T-helper 17 cell (primary cell): ENCODE measurements at regions not wholly inside any gene's neighbourhood (a gene's known extent, or its start where the extent isn't known, plus 50 kb on each side); places are given as distances from the start of the nearest gene placed in this dataset.
A peak's percentile ranks its signal among the peaks of the same experiment; 100 is the strongest.

ENCODE experiments used
- ATAC-seq: fragments of 150-1000 bp; cut with Tn5 transposase; 2 replicates; pipeline ENCODE4 v1.10.0; 2021; ENCODE audit warnings: mild to moderate bottlenecking, moderate library complexity
- DNase-seq, 3 donors: peaks; one replicate each; pipeline versions ENCODE4 v3.0.0 to v3.0.0-alpha.2; 2020 to 2021
- H3K9me3 ChIP-seq: one replicate; pipeline ENCODE4 v1.7.0; 2013; ENCODE audit warnings: low read length, mild to moderate bottlenecking; ENCODE audit not compliant: control insufficient read depth, poor library complexity, severe bottlenecking
- H3K27ac Mint-ChIP-seq: one replicate; pipeline ENCODE4 v1.8.0; 2022; ENCODE audit warnings: mild to moderate bottlenecking, moderate library complexity, mixed read lengths
- H3K27me3 Mint-ChIP-seq: one replicate; pipeline ENCODE4 v1.8.0; 2022; ENCODE audit warnings: mixed read lengths
- H3K36me3 Mint-ChIP-seq: one replicate; pipeline ENCODE4 v1.8.0; 2022; ENCODE audit warnings: low read depth, mixed read lengths
- H3K4me1 Mint-ChIP-seq: one replicate; pipeline ENCODE4 v1.8.0; 2022; ENCODE audit warnings: mild to moderate bottlenecking, mixed read lengths
- H3K4me3 Mint-ChIP-seq: one replicate; pipeline ENCODE4 v1.8.0; 2022; ENCODE audit warnings: mild to moderate bottlenecking, moderate library complexity, mixed read lengths

DNA sequence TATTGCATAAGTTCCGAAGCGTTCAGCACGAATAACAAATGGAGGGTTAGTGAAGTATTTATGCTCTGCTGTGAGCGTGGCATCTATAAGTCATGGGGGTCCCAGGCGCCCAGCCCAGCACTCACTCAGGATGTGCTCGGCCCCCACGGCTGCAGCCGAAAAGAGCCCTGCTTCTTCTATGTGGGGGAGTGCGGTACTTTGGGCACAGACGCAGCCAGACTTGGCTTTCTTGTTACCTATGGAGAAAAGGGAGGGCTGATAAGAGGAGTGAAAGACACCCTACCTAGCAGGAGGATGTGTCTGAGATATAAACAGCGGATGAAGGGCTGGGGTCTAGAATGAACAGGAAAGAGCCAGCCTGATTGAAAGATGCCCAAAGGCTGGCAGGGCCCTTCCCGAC, 51.4 kb downstream of the MRPL36 start:
- Mint-ChIP-seq H3K36me3 (no peaks in the 10 kb centered on the region), H3K27me3 (peaks cover 43% of the 10 kb centered on the region), H3K27ac (no peak overlapping the region), H3K4me3 (no peak overlapping the region), H3K4me1 (peaks cover 1% of the 10 kb centered on the region)
- no peak for ATAC-seq
- no peaks in the 10 kb centered on the region for H3K9me3 ChIP-seq
- DNase-seq: no peak

GRCh38 chr5:1747803-1748085, 51.9 kb downstream of the MRPL36 start:
- Mint-ChIP-seq H3K36me3 (no peaks in the 10 kb centered on the region), H3K4me1 (no peaks in the 10 kb centered on the region), H3K4me3 (no peak overlapping the region), H3K27ac (no peak overlapping the region), H3K27me3 (peaks cover 45% of the 10 kb centered on the region)
- ATAC-seq (no peak), DNase-seq (no peak)
- no peaks in the 10 kb centered on the region for H3K9me3 ChIP-seq

- no peak for ATAC-seq
- Mint-ChIP-seq H3K4me1 (no peaks in the 10 kb centered on the region), H3K36me3 (no peaks in the 10 kb centered on the region)
These were observed 52.4 kb downstream of the MRPL36 start for GRCh38 chr5:1747079-1747802.

GRCh38 chr5:1746371-1747078, 53.1 kb downstream of the MRPL36 start:
- DNase-seq: peak in 1 of 3 donors; percentile 5
- Mint-ChIP-seq H3K27me3 (peaks cover 38% of the 10 kb centered on the region), H3K36me3 (no peaks in the 10 kb centered on the region), H3K27ac (no peak overlapping the region), H3K4me3 (no peak overlapping the region), H3K4me1 (no peaks in the 10 kb centered on the region)
- H3K9me3 ChIP-seq: no peaks in the 10 kb centered on the region
- no peak for ATAC-seq

More at GRCh38 chr5:1747079-1747802, 52.4 kb downstream of the MRPL36 start:
- Mint-ChIP-seq H3K4me3 (no peak overlapping the region), H3K27ac (no peak overlapping the region), H3K27me3 (peaks cover 41% of the 10 kb centered on the region)
- peak in 1 of 3 donors; percentile 6 for DNase-seq
- no peaks in the 10 kb centered on the region for H3K9me3 ChIP-seq

DNA sequence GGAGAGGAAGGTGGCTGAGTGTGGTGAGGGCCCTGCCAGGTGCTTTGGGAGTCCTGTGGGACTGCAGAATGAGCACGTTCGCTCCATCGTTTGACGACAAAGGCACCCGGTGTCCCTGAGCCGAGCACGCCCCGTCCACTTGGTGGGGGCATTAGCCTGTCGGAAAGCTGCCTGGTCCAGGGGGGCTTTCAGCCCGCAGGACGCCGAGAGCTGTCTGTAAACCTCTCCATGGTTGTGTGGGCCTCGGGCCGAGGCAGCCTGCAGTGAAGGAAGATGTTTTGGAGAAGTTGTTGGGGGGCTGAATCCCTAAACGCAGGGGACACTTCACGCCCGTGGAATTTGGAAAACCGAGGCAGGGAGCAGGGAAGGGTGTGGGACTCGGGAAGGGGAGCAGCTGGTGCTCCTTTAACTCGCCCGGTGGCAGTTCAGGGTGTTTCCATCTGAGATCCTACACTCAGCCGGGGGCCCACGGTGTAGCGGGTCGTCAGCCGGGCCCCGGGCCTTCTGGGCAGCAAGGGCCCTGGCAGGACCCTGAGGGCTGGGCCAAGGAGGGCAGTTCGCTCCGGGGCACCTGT, 53.8 kb downstream of the MRPL36 start:
- H3K4me3 Mint-ChIP-seq: no peak overlapping the region
- peaks cover 36% of the 10 kb centered on the region for H3K27me3 Mint-ChIP-seq
- ATAC-seq (no peak), DNase-seq (no peak)
- no peaks in the 10 kb centered on the region for H3K9me3 ChIP-seq
- no peak overlapping the region for H3K27ac Mint-ChIP-seq
- no peaks in the 10 kb centered on the region for H3K4me1 Mint-ChIP-seq
- H3K36me3 Mint-ChIP-seq: no peaks in the 10 kb centered on the region

GRCh38 chr5:1745123-1745795, 54.4 kb downstream of the MRPL36 start:
- H3K27me3 Mint-ChIP-seq: peaks cover 32% of the 10 kb centered on the region
- no peak overlapping the region for H3K27ac Mint-ChIP-seq
- H3K4me3 Mint-ChIP-seq: no peak overlapping the region
- H3K36me3 Mint-ChIP-seq: no peaks in the 10 kb centered on the region
- no peaks in the 10 kb centered on the region for H3K4me1 Mint-ChIP-seq
- ATAC-seq: no peak
- no peaks in the 10 kb centered on the region for H3K9me3 ChIP-seq
- no peak for DNase-seq

GRCh38 chr5:1744393-1745122, 55.1 kb downstream of the MRPL36 start:
- Mint-ChIP-seq H3K4me3 (no peak overlapping the region), H3K4me1 (no peaks in the 10 kb centered on the region), H3K27me3 (peaks cover 29% of the 10 kb centered on the region), H3K27ac (no peak overlapping the region), H3K36me3 (no peaks in the 10 kb centered on the region)
- no peaks in the 10 kb centered on the region for H3K9me3 ChIP-seq
- ATAC-seq: no peak
- DNase-seq: no peak

DNA sequence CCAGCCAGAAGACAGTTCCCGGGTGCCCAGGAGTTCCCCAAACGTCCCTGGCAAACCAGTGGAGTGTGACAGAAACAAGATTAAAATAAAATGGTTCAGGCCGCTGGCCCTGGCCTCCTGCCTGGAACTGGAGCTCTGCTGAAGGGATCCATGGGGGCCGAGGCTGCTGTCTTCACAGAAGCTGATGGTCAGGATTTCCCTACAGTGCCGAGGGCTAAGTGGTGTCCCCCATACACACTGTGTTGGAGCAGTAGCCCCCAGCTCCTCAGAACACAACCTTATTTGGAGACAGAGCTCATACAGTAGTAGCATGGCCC, 55.9 kb downstream of the MRPL36 start:
- DNase-seq: no peak
- Mint-ChIP-seq H3K4me1 (no peaks in the 10 kb centered on the region), H3K27ac (no peak overlapping the region), H3K27me3 (peaks cover 35% of the 10 kb centered on the region), H3K4me3 (no peak overlapping the region), H3K36me3 (no peaks in the 10 kb centered on the region)
- no peak for ATAC-seq
- no peaks in the 10 kb centered on the region for H3K9me3 ChIP-seq

DNA sequence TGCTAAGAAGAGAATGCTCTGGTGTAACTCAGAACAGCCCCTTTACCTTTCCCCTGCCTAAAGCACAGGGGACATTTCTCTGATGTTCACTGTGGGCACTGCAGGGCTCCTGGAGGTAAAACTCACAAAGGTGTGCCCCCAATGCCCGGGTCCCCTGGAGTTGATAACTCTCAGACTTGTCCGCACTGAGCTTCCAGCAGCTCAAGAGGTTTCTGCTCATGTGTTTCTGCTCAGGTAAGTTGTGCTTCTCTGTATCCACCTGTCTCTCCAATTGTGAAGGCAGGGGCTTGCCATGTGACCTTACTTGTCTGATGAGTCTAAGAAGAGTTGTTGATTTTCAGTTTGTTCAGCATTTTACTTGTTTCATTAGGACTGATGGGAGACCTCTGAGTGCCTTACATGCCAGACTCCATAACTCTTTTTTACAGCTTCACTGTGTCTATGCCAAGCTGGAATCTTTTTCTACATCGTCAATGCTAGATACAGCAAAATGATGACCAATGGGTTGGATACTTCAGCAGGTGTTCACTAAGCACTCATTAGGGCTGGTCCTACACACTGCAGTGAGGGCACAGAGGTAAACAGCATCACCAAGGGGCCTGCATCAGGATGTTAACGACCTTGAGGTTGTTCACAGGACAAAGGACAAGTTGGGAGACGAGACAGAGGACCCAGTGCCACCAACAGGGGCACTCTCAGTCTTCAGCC, 56.4 kb downstream of the MRPL36 start:
- ATAC-seq: no peak
- no peaks in the 10 kb centered on the region for H3K9me3 ChIP-seq
- no peak for DNase-seq
- Mint-ChIP-seq H3K36me3 (no peaks in the 10 kb centered on the region), H3K4me1 (no peaks in the 10 kb centered on the region), H3K27ac (no peak overlapping the region), H3K4me3 (no peak overlapping the region), H3K27me3 (peaks cover 38% of the 10 kb centered on the region)

GRCh38 chr5:1737790-1738405, 61.7 kb downstream of the MRPL36 start:
- H3K27me3 Mint-ChIP-seq: peaks cover 30% of the 10 kb centered on the region
- H3K27ac Mint-ChIP-seq: no peak overlapping the region
- no peaks in the 10 kb centered on the region for H3K36me3 Mint-ChIP-seq
- peak; percentile 78 for ATAC-seq
- H3K4me1 Mint-ChIP-seq: no peaks in the 10 kb centered on the region
- no peaks in the 10 kb centered on the region for H3K9me3 ChIP-seq
- H3K4me3 Mint-ChIP-seq: no peak overlapping the region
- DNase-seq: no peak

GRCh38 chr5:1736889-1737711, 62.5 kb downstream of the MRPL36 start:
- Mint-ChIP-seq H3K4me3 (no peak overlapping the region), H3K27ac (no peak overlapping the region), H3K36me3 (no peaks in the 10 kb centered on the region), H3K4me1 (no peaks in the 10 kb centered on the region), H3K27me3 (peaks cover 31% of the 10 kb centered on the region)
- no peak for DNase-seq
- no peak for ATAC-seq
- H3K9me3 ChIP-seq: no peaks in the 10 kb centered on the region

DNA sequence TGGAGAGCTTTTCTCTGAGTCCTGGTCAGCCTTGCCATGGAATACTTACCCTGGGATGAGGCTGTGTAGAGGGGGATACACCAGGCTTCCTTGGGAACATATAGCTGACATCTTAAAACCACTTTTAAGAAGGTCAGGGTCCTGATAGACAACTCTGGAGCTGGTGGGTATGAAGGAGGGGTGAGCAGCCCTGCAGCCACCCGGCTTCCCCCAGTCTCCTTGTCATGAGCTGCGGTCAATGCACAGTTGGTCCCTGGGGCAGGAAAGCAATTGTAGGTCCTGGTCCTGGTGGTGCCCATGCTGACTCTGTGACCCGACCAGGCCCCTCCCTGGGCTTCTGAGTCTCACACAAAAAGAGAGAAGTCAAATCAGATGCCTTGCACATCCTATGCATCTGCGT, 63.6 kb downstream of the MRPL36 start:
- H3K9me3 ChIP-seq: no peaks in the 10 kb centered on the region
- ATAC-seq (no peak), DNase-seq (no peak)
- H3K4me3 Mint-ChIP-seq: no peak overlapping the region
- H3K27me3 Mint-ChIP-seq: peaks cover 41% of the 10 kb centered on the region
- no peak overlapping the region for H3K27ac Mint-ChIP-seq
- H3K4me1 Mint-ChIP-seq: no peaks in the 10 kb centered on the region
- H3K36me3 Mint-ChIP-seq: no peaks in the 10 kb centered on the region
